ENCODE measurements at regions not wholly inside any gene's neighbourhood (a gene's known extent, or its start where the extent isn't known, plus 50 kb on each side); places are given as distances from the start of the nearest gene placed in this dataset.

DNA sequence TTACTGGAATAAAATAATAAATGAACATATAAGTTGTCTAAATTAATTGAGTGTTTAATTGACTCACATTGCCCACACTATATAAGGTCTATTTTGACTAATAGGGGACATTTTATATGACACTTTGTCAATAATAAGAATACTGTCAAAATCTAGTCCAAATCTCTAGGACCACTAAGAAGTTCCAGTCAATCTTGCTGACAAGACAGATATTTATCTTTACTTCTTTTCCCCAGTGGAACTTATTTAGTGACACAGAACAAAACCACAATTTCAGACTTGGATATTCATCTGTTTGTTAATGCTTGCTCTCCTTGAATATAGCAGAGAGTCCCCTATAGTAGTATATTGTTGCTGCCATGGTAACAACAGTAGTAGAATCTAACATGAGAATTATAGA is 954.6 kb upstream of the MANEA start:
- Histone ChIP-seq H2AFZ (ENCODE audit: low read length) (no peak overlapping the region), H3K79me2 (ENCODE audit: insufficient read depth, low read length) (no peaks in the 10 kb centered on the region), H3K27me3 (ENCODE audit: control insufficient read depth in 1 of 2, insufficient read depth in 2 of 2, low read length in 2 of 2) (no peaks in the 10 kb centered on the region), H3K4me3 (replicated peaks in 1 of 3; ENCODE audit: insufficient read depth in 1 of 3, low read depth in 2 of 3, low read length in 3 of 3) (no peak overlapping the region), H3K4me2 (ENCODE audit: low read depth, low read length) (no peak overlapping the region), H3K9me3 (ENCODE audit: low read length) (no peaks in the 10 kb centered on the region), H3K27ac (ENCODE audit: extremely low read length, insufficient read depth, low read length) (no peak overlapping the region), H3K9ac (ENCODE audit: insufficient read depth, low read depth, low read length) (no peak overlapping the region), H3K4me1 (ENCODE audit: insufficient read depth, low read length) (no peaks in the 10 kb centered on the region), H3K36me3 (replicated peaks in 1 of 2; ENCODE audit: control insufficient read depth in 1 of 2, insufficient read depth in 2 of 2, low read length in 2 of 2) (no peaks in the 10 kb centered on the region), H4K20me1 (ENCODE audit: insufficient read depth, low read length) (no peaks in the 10 kb centered on the region)
- intact Hi-C loops (cut with micrococcal nuclease; ENCODE audit: unreplicated experiment) (no loop called here), in situ Hi-C loops (cut with HindIII; ENCODE audit: extremely low pct_ligation_motif_present, low pct_unique_long_range_greater_than_20kb) (no loop called here)
- FAIRE-seq (no peak), ATAC-seq (no peak), DNase-seq (ENCODE audit: low spot score) (no peak)
- POLR2A ChIA-PET: no interaction called here
- TF ChIP-seq MAFK (conservative IDR thresholded peaks at IDR 0.05 in 1 of 2, IDR thresholded peaks at IDR 0.05 in 1 of 2; ENCODE audit: low read length in 2 of 2) (peak; percentile 78 to 91), KLF16 (CRISPR knock-in tag; IDR thresholded peaks at IDR 0.05) (no peak), ZFYVE20 (CRISPR knock-in tag; IDR thresholded peaks at IDR 0.05; ENCODE audit: borderline replicate concordance, low read depth) (no peak), ZNF737 (CRISPR knock-in tag; IDR thresholded peaks at IDR 0.05; ENCODE audit: borderline replicate concordance) (no peak), ZNF749 (CRISPR knock-in tag; IDR thresholded peaks at IDR 0.05; ENCODE audit: borderline replicate concordance) (no peak), NCOA1 (CRISPR knock-in tag; IDR thresholded peaks at IDR 0.05) (no peak), NFKBIZ (CRISPR knock-in tag; IDR thresholded peaks at IDR 0.05) (no peak), ZFY (CRISPR knock-in tag; IDR thresholded peaks at IDR 0.05) (no peak), MIER3 (CRISPR knock-in tag; IDR thresholded peaks at IDR 0.05; ENCODE audit: borderline replicate concordance) (no peak), ZNF432 (CRISPR knock-in tag; IDR thresholded peaks at IDR 0.05; ENCODE audit: borderline replicate concordance) (no peak), CHD2 (IDR thresholded peaks at IDR 0.05; ENCODE audit: low read depth, low read length) (no peak), TCF7 (IDR thresholded peaks at IDR 0.05; ENCODE audit: low read depth) (no peak), HMG20A (CRISPR knock-in tag; IDR thresholded peaks at IDR 0.05; ENCODE audit: borderline replicate concordance) (no peak), MAFF (IDR thresholded peaks at IDR 0.05; ENCODE audit: low read depth, low read length) (peak; percentile 82)
- TF ChIP-seq, protein P1, sequence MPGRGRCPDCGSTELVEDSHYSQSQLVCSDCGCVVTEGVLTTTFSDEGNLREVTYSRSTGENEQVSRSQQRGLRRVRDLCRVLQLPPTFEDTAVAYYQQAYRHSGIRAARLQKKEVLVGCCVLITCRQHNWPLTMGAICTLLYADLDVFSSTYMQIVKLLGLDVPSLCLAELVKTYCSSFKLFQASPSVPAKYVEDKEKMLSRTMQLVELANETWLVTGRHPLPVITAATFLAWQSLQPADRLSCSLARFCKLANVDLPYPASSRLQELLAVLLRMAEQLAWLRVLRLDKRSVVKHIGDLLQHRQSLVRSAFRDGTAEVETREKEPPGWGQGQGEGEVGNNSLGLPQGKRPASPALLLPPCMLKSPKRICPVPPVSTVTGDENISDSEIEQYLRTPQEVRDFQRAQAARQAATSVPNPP (CRISPR knock-in tag; IDR thresholded peaks at IDR 0.05): no peak
- BruUV-seq (replicated peaks): no TSS peak
- CTCF ChIA-PET (ENCODE audit: low intra/inter-chr PET ratio, low total read pairs): no interaction called here

Measured in HepG2 (cell line).